Mammary epithelial cell (primary cell): ENCODE measurements at regions not wholly inside any gene's neighbourhood (a gene's known extent, or its start where the extent isn't known, plus 50 kb on each side); places are given as distances from the start of the nearest gene placed in this dataset.

Experiments
- EZH2 ChIP-seq: IDR thresholded peaks from 2 replicates; pipeline ENCODE4 v1.6.1; 2012; ENCODE audit warnings: low read length, inconsistent platforms, borderline replicate concordance
- TF ChIP-seq, protein P1 (sequence below), 2 donors: IDR thresholded peaks in 1 of 2; conservative IDR thresholded peaks in 1 of 2; 2 replicates each; pipeline ENCODE4 v1.5.1; 2011 to 2012; ENCODE audit warnings: inconsistent platforms in 2 of 2, low read length in 2 of 2, mild to moderate bottlenecking in 2 of 2, control low read depth in 1 of 2, low read depth in 1 of 2; ENCODE audit not compliant: insufficient read depth in 1 of 2; ENCODE audit errors: extremely low read depth in 1 of 2

DNA sequence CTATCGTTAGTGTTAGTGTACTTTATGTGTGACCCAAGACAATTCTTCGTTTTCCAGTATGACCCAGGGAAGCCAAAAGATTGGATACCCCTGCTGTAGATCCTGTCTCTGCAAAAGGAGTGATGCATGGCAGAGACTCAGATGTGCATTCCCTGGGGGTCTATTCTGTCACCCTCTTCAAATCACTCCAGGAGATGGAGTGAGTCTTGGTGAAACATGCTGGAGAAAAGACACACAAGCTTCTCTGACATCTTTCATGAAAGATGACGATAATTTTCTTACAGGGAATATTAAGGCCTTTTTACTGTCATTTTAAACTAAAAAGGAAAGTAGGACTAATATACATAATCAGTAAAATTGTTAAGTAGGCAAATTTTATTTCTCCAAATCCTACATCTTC is 437.9 kb upstream of the SOX5 start:
- TF ChIP-seq, protein P1, sequence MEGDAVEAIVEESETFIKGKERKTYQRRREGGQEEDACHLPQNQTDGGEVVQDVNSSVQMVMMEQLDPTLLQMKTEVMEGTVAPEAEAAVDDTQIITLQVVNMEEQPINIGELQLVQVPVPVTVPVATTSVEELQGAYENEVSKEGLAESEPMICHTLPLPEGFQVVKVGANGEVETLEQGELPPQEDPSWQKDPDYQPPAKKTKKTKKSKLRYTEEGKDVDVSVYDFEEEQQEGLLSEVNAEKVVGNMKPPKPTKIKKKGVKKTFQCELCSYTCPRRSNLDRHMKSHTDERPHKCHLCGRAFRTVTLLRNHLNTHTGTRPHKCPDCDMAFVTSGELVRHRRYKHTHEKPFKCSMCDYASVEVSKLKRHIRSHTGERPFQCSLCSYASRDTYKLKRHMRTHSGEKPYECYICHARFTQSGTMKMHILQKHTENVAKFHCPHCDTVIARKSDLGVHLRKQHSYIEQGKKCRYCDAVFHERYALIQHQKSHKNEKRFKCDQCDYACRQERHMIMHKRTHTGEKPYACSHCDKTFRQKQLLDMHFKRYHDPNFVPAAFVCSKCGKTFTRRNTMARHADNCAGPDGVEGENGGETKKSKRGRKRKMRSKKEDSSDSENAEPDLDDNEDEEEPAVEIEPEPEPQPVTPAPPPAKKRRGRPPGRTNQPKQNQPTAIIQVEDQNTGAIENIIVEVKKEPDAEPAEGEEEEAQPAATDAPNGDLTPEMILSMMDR (conservative IDR thresholded peaks at IDR 0.05 in 1 of 2, IDR thresholded peaks at IDR 0.05 in 1 of 2; ENCODE audit: extremely low read depth in 1 of 2, insufficient read depth in 1 of 2, low read depth in 1 of 2, low read length in 2 of 2), result no peak
- TF ChIP-seq EZH2, result no peak
